Central memory CD8-positive, alpha-beta T cell (primary cell): ENCODE measurements at regions not wholly inside any gene's neighbourhood (a gene's known extent, or its start where the extent isn't known, plus 50 kb on each side); places are given as distances from the start of the nearest gene placed in this dataset.
"Not testable (repeated sequence)": the region's sequence is repeated elsewhere in the genome, so short reads cannot be mapped to it uniquely, and the experiment has no call there.

Experiments
- ATAC-seq: fragments of 150-1000 bp; cut with Tn5 transposase; replicated peaks from 2 replicates; pipeline ENCODE4 v1.10.0; 2022; ENCODE audit warnings: mild to moderate bottlenecking, moderate FRiP score, moderate number of reproducible peaks; ENCODE audit not compliant: poor library complexity, severe bottlenecking; ENCODE audit errors: extremely low read depth
- DNase-seq, 2 donors: peaks; one replicate each; pipeline ENCODE4 v3.0.0; 2021; ENCODE audit warnings: low spot score in 2 of 2
- H3K27ac Mint-ChIP-seq: one replicate; pipeline ENCODE4 v1.8.0; 2022; ENCODE audit warnings: low read depth, mild to moderate bottlenecking, moderate library complexity, mixed read lengths
- H3K27me3 Mint-ChIP-seq: one replicate; pipeline ENCODE4 v1.8.0; 2022; ENCODE audit warnings: mixed read lengths
- H3K36me3 Mint-ChIP-seq: one replicate; pipeline ENCODE4 v1.8.0; 2022; ENCODE audit warnings: mild to moderate bottlenecking, moderate library complexity, mixed read lengths; ENCODE audit not compliant: insufficient read depth
- H3K4me1 Mint-ChIP-seq: one replicate; pipeline ENCODE4 v1.8.0; 2022; ENCODE audit warnings: mixed read lengths
- H3K4me3 Mint-ChIP-seq: one replicate; pipeline ENCODE4 v1.8.0; 2022; ENCODE audit warnings: mild to moderate bottlenecking, moderate library complexity, mixed read lengths
- H3K9me3 Mint-ChIP-seq: one replicate; pipeline ENCODE4 v1.8.0; 2022; ENCODE audit warnings: mixed read lengths

GRCh38 chr7:26949319-26949718, 84.9 kb upstream of the SKAP2 start:
- Mint-ChIP-seq H3K27me3 (peaks cover 41% of the 10 kb centered on the region), H3K4me3 (no peak overlapping the region), H3K27ac (no peak overlapping the region), H3K9me3 (no peaks in the 10 kb centered on the region), H3K4me1 (no peaks in the 10 kb centered on the region), H3K36me3 (no peaks in the 10 kb centered on the region)
- ATAC-seq, result no peak
- DNase-seq, result no peak

DNA sequence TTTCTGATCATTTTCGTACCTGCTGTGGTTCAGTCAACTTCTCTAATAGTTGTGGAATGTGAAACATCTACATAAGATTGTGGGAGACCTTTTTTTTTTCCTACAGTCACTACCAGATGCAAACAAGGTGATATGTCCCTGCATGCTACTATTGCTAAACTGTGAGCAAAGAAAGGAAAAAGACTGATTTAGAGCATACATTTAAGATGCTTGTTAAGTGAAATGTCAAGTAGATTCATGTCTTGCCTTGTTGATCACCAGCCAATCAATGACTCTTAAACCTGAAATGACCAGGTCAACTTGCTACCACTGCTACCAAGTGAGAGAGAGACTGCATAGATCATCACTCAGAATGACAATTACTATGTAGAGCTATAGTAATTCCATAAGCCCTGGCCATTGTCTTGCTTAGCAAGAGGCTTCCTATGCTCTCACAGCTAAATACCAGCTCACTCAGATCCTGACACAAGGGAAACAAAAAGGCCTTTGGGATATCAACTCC, 84.3 kb upstream of the SKAP2 start:
- Mint-ChIP-seq H3K27ac (no peak overlapping the region), H3K36me3 (no peaks in the 10 kb centered on the region), H3K4me1 (no peaks in the 10 kb centered on the region), H3K4me3 (no peak overlapping the region), H3K9me3 (no peaks in the 10 kb centered on the region), H3K27me3 (peaks cover 42% of the 10 kb centered on the region)
- DNase-seq (no peak), ATAC-seq (no peak)

DNA sequence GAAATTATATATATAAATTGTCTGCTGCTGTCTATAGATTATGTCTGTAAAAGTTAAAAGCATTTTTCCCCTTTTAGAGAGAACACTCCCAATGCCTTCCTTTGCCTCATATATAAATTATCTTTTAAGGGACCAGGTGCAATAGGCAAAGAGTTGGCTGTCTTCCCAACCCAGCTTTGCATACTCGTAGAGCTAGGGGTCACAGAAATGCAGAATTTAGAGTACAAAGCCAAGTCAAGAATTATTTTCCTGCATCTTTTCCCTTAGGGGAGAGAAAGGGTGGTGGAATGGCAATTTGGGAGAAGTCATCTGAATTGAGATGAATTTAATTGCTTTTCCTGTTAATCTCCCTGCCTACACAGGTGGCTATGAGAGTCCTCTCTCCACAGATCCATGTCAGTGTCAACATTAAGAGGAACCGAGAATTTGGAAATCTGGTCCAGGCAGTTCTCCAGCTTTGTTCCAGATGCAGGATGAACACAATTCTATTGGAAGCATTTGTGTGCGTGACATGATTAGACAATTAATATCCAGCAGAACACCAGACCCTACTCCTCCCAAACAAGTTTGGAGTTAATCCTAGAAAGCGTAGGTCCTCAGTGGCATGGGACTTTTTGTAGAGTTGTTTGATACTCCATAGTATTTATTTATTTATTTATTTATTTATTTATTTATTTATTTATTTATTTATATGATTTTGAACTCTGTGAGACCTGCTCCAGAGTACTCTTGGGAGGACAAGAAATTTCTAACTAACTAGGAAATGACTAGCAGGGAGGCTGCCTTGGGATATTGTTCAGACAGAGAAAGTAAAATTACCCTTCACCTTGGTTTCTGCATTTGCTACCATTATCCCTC, 80.3 kb upstream of the SKAP2 start:
- DNase-seq, result no peak
- Mint-ChIP-seq H3K9me3 (no peaks in the 10 kb centered on the region), H3K4me1 (no peaks in the 10 kb centered on the region), H3K36me3 (no peaks in the 10 kb centered on the region), H3K27ac (no peak overlapping the region), H3K27me3 (peaks cover 58% of the 10 kb centered on the region), H3K4me3 (no peak overlapping the region)
- no peak for ATAC-seq

DNA sequence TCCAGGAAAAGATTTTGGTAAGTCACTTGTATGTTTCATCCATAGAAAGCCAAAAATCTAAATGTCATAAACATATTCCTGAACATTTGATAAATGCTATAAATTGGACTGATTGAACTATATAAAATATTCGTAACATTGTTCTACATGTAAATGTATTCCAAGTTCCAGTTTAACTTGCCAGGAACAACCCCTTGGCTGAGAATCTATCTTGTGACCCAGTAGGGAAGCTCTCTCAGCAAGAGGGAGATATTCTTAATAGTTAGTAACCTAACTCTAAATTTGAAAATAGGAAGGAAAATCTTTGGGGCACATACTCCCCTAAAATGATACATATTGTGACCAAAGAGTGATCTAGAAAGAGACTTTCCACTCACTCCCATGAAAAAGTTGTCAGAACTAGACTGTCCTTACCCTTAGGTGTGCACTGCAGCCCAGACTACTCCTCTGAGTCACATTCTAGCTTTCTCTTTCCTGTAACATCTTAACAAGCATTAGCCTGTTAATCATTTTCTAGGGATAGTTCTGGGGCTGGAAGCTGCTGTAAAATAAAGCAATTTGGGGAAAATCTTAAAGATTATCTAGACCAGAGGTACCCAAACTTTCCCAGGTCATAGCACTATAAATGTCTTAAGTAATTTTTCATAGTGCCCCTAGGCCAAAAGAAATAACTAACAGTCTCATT, 73.7 kb upstream of the SKAP2 start:
- Mint-ChIP-seq H3K9me3 (no peaks in the 10 kb centered on the region), H3K36me3 (no peaks in the 10 kb centered on the region), H3K27ac (no peak overlapping the region), H3K4me1 (no peaks in the 10 kb centered on the region), H3K4me3 (no peak overlapping the region), H3K27me3 (peaks cover 28% of the 10 kb centered on the region)
- ATAC-seq (no peak), DNase-seq (no peak)

DNA sequence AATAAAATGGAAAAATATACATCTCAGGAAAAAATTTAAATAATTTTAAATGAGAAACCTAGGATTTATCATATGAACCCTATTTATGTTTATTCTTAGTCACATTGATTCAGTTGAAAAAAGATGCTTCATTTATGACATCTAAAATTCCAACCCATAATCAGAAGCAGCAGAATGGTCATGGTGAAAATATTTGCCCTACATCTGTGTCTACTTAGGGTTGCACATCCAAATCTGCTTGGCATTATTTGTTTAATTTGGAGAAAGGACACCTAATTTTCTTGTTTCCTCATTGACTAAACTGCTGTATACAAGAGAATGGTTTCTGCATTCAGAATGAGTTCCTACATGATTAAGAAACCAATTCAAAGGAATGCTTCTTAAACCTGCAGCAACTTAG, 72.9 kb upstream of the SKAP2 start:
- H3K9me3 Mint-ChIP-seq, result no peaks in the 10 kb centered on the region

DNA sequence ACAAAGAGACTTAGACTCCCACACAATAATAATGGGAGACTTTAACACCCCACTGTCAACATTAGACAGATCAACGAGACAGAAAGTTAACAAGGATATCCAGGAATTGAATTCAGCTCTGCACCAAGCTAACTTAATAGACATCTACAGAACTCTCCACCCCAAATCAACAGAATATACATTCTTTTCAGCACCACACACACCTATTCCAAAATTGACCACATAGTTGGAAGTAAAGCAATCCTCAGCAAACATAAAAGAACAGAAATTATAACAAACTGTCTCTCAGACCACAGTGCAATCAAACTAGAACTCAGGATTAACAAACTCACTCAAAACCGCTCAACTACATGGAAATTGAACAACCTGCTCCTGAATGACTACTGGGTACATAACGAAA, 68.2 kb upstream of the SKAP2 start:
- peaks cover 28% of the 10 kb centered on the region for H3K27me3 Mint-ChIP-seq
- DNase-seq, ATAC-seq, H3K36me3 Mint-ChIP-seq, H3K4me1 Mint-ChIP-seq, H3K27ac Mint-ChIP-seq, H3K4me3 Mint-ChIP-seq, H3K9me3 Mint-ChIP-seq: not testable (repeated sequence)

More for the DNA sequence above, 72.9 kb upstream of the SKAP2 start:
- no peak overlapping the region for H3K27ac Mint-ChIP-seq
- no peaks in the 10 kb centered on the region for H3K36me3 Mint-ChIP-seq
- H3K4me3 Mint-ChIP-seq, result no peak overlapping the region
- ATAC-seq (no peak), DNase-seq (no peak)
- no peaks in the 10 kb centered on the region for H3K4me1 Mint-ChIP-seq
- H3K27me3 Mint-ChIP-seq, result peaks cover 35% of the 10 kb centered on the region

DNA sequence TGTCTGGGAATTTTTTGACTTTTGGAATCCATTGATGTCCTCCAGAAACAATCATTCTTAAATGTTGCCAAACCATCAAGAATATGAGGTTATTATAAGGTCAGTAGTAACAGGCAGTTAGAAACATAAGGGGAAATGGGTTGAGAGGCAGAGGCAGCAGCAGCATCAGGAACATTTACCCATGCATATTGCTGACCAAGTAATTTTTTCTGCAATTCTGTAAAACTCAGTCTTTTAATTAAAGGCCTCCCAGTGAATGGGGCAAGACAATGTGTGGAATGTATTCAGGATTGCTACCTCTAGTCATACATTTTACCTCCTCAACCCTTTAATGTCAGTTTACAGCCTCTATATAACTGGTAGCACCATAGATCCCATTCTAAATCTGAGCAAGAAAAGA, 66.5 kb upstream of the SKAP2 start:
- no peaks in the 10 kb centered on the region for H3K36me3 Mint-ChIP-seq
- no peak for DNase-seq
- H3K4me1 Mint-ChIP-seq, result no peaks in the 10 kb centered on the region
- ATAC-seq, result no peak
- H3K27ac Mint-ChIP-seq, result no peak overlapping the region
- H3K9me3 Mint-ChIP-seq, result no peaks in the 10 kb centered on the region
- no peak overlapping the region for H3K4me3 Mint-ChIP-seq
- H3K27me3 Mint-ChIP-seq, result peaks cover 45% of the 10 kb centered on the region

- no peak overlapping the region for H3K4me3 Mint-ChIP-seq
- no peaks in the 10 kb centered on the region for H3K36me3 Mint-ChIP-seq
These were observed 65.8 kb upstream of the SKAP2 start for GRCh38 chr7:26930201-26930600.

DNA sequence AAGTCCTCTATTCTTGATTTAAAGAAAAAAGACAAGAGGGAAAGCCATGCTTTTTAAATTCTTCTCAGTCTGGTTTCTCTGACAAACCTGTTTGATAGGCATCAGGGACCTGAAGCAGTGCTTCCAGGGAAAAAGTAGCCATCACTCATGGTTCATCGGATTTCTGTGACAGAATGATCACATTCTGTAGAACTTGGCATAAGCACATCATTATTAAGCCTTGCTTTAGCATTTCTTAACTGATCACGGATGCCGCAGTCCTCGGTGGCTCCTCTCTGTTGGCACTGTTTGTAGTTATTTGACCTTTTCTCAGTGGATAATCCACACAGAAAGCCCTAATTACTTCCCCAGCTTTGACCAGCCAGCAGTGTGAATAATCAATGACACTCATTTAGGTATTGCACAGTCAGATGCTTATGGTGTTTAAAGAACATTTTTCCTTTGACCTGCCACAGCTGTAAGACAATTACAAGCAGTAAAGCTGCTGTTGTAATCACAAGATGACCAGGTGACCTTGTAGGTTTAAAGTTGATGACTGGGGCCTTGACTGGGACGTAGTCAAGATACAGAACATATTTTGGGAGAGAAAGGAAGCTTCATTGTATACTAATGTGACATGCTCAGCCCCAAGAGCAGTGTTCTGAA, 64.4 kb upstream of the SKAP2 start:
- Mint-ChIP-seq H3K36me3 (no peaks in the 10 kb centered on the region), H3K4me1 (no peaks in the 10 kb centered on the region), H3K4me3 (no peak overlapping the region), H3K27me3 (peaks cover 59% of the 10 kb centered on the region), H3K9me3 (no peaks in the 10 kb centered on the region), H3K27ac (no peak overlapping the region)
- no peak for DNase-seq
- ATAC-seq, result no peak

More at GRCh38 chr7:26930201-26930600, 65.8 kb upstream of the SKAP2 start:
- Mint-ChIP-seq H3K9me3 (no peaks in the 10 kb centered on the region), H3K4me1 (no peaks in the 10 kb centered on the region), H3K27ac (no peak overlapping the region), H3K27me3 (peaks cover 52% of the 10 kb centered on the region)
- DNase-seq (no peak), ATAC-seq (no peak)

GRCh38 chr7:26925768-26926167, 61.4 kb upstream of the SKAP2 start:
- ATAC-seq, result no peak
- no peak overlapping the region for H3K4me3 Mint-ChIP-seq
- no peaks in the 10 kb centered on the region for H3K36me3 Mint-ChIP-seq
- no peaks in the 10 kb centered on the region for H3K4me1 Mint-ChIP-seq
- H3K27ac Mint-ChIP-seq, result no peak overlapping the region
- peaks cover 59% of the 10 kb centered on the region for H3K27me3 Mint-ChIP-seq
- DNase-seq, result no peak
- H3K9me3 Mint-ChIP-seq, result no peaks in the 10 kb centered on the region

DNA sequence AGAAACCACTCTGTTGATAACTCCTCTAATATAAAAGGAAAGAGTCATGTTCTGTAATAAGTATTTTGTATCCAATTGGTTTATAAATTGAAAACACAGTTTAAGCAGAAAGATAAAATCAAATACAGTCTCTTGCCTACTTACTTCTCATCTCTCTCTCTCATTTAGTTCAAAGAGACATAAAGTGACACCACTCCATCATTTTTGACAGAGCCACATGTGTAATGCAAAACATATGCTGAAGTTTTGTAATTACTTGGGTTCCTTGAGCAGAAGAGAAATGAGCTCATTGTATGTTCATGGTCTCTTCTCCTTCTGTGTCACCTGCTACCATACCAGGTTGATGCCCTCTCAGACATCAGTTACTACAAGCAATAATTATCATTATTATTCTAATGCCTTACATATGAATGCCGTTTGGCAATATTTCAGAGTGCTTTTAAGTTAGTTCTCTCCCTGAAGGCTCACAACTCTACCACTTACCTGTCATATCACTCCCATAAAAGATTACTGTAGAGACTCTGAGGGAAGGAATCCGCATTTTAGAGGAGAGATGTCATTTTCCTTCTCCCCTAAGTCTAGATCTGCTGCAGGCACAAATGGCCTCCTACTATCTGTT, 59.9 kb upstream of the SKAP2 start:
- H3K36me3 Mint-ChIP-seq, result no peaks in the 10 kb centered on the region
- H3K9me3 Mint-ChIP-seq, result no peaks in the 10 kb centered on the region
- peaks cover 60% of the 10 kb centered on the region for H3K27me3 Mint-ChIP-seq
- ATAC-seq (no peak), DNase-seq (no peak)
- no peak overlapping the region for H3K27ac Mint-ChIP-seq
- H3K4me3 Mint-ChIP-seq, result no peak overlapping the region
- H3K4me1 Mint-ChIP-seq, result no peaks in the 10 kb centered on the region

- no peak for ATAC-seq
- Mint-ChIP-seq H3K36me3 (no peaks in the 10 kb centered on the region), H3K4me1 (no peaks in the 10 kb centered on the region), H3K27ac (no peak overlapping the region), H3K4me3 (no peak overlapping the region), H3K27me3 (peaks cover 61% of the 10 kb centered on the region), H3K9me3 (no peaks in the 10 kb centered on the region)
- DNase-seq, result no peak
These were observed 55.6 kb upstream of the SKAP2 start for GRCh38 chr7:26919906-26920493.
